ENCODE measurements at regions not wholly inside any gene's neighbourhood (a gene's known extent, or its start where the extent isn't known, plus 50 kb on each side); places are given as distances from the start of the nearest gene placed in this dataset.

- H3K27me3 ChIP-seq, result peaks cover 0 to 23% (median 0%) of the 10 kb centered on the region in 9 donors
- no peaks in the 10 kb centered on the region for H3K4me1 ChIP-seq
- DNase-seq (no peak), ATAC-seq (no peak)
- H3K36me3 ChIP-seq, result no peaks in the 10 kb centered on the region
- WGBS, 4 donors, result 71 to 89% (median 82%) methylated on average over 4 to 5 of the region's 5 CpGs
- intact Hi-C loops (cut with DNase I), result no loop called here
- TF ChIP-seq, protein P1, sequence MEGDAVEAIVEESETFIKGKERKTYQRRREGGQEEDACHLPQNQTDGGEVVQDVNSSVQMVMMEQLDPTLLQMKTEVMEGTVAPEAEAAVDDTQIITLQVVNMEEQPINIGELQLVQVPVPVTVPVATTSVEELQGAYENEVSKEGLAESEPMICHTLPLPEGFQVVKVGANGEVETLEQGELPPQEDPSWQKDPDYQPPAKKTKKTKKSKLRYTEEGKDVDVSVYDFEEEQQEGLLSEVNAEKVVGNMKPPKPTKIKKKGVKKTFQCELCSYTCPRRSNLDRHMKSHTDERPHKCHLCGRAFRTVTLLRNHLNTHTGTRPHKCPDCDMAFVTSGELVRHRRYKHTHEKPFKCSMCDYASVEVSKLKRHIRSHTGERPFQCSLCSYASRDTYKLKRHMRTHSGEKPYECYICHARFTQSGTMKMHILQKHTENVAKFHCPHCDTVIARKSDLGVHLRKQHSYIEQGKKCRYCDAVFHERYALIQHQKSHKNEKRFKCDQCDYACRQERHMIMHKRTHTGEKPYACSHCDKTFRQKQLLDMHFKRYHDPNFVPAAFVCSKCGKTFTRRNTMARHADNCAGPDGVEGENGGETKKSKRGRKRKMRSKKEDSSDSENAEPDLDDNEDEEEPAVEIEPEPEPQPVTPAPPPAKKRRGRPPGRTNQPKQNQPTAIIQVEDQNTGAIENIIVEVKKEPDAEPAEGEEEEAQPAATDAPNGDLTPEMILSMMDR (IDR thresholded peaks at IDR 0.05), result no peak
- no peak for TF ChIP-seq POLR2A (IDR thresholded peaks at IDR 0.05)
- no peak overlapping the region for H3K27ac ChIP-seq
- H3K4me3 ChIP-seq, result no peak overlapping the region
- peaks cover 0 to 2% (median 0%) of the 10 kb centered on the region in 12 donors for H3K9me3 ChIP-seq
Measured at GRCh38 chr1:227466039-227466645, 97.2 kb upstream of the ZNF678 start.

DNA sequence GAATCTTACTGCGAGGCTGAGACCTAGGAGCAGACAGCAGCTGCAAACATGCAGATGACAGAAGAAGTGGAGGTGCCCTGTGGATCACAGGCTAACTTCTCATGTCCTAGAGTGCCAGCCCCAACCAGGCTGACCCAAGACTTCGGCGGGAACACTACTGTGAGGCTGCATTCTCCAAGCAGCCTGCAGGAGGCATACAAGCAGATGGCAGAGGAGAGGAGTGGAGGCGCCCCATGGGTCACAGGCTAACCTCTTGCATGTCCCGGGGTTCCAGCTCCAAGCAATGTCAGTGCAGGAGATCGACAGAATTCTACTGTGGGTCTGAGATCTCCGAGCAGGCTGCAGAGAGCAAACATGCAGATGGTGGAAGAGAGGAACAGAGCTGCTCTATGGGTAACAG, 98.1 kb upstream of the ZNF678 start:
- H3K4me3 ChIP-seq, result no peak overlapping the region
- DNase-seq, result no peak
- H3K27ac ChIP-seq, result no peak overlapping the region
- H3K27me3 ChIP-seq, result peaks cover 0 to 23% (median 0%) of the 10 kb centered on the region in 9 donors
- no peaks in the 10 kb centered on the region for H3K36me3 ChIP-seq
- intact Hi-C loops (cut with DNase I), result no loop called here
- H3K4me1 ChIP-seq, result no peaks in the 10 kb centered on the region
- H3K9me3 ChIP-seq, result peaks cover 0 to 2% (median 0%) of the 10 kb centered on the region in 12 donors
- WGBS, 4 donors, result 71 to 81% (median 77%) methylated on average over 7 of the region's 7 CpGs
- TF ChIP-seq, protein P1 (IDR thresholded peaks at IDR 0.05), result no peak
- TF ChIP-seq POLR2A (IDR thresholded peaks at IDR 0.05), result no peak
- ATAC-seq, result no peak

- TF ChIP-seq POLR2A (IDR thresholded peaks at IDR 0.05), result no peak
- TF ChIP-seq, protein P1 (IDR thresholded peaks at IDR 0.05), result no peak
- Histone ChIP-seq H3K36me3 (no peaks in the 10 kb centered on the region), H3K27me3 (peaks cover 0 to 13% (median 0%) of the 10 kb centered on the region in 9 donors), H3K4me1 (no peaks in the 10 kb centered on the region), H3K27ac (no peak overlapping the region), H3K4me3 (no peak overlapping the region), H3K9me3 (no peaks in the 10 kb centered on the region)
- ATAC-seq (no peak), DNase-seq (no peak)
- intact Hi-C loops (cut with DNase I), result no loop called here
- WGBS, 4 donors, result 0 to 92% (median 66%) methylated on average over 1 of the region's 1 CpG
Measured at GRCh38 chr1:227459977-227460376, 103.4 kb upstream of the ZNF678 start.

DNA sequence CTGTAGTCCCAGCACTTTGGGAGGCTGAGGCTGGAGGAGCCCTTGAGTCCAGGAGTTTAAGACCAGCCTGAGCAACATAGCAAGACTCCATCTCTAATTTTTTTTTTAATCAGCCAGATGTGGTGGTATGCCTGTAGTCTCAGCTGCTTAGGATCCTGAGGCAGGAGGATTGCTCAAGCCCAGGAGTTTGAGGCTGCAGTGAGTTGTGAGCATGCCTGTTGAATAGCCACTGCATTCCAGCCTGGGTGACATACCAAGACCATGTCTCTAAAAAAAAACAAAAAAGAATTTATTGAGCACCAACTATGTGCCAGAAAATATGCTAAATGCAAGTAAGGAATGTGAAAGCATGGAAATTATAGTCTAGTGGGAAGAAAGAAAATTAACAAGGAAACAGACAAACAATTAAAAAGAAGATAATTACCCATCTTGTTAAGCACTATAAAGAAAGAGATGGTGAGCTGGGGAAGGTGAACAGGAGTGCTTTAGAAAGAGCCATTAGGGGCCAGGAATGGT, 104.0 kb upstream of the ZNF678 start:
- no peaks in the 10 kb centered on the region for H3K36me3 ChIP-seq
- ATAC-seq (no peak), DNase-seq (no peak)
- H3K27ac ChIP-seq, result no peak overlapping the region
- no peaks in the 10 kb centered on the region for H3K4me1 ChIP-seq
- intact Hi-C loops (cut with DNase I), result no loop called here
- H3K27me3 ChIP-seq, result peaks cover 0 to 10% (median 0%) of the 10 kb centered on the region in 9 donors
- no peak overlapping the region for H3K4me3 ChIP-seq
- no peaks in the 10 kb centered on the region for H3K9me3 ChIP-seq
- no peak for TF ChIP-seq POLR2A (IDR thresholded peaks at IDR 0.05)

GRCh38 chr1:227454686-227455085, 108.7 kb upstream of the ZNF678 start:
- H3K27ac ChIP-seq, result no peak overlapping the region
- DNase-seq (no peak), ATAC-seq (no peak)
- intact Hi-C loops (cut with DNase I), result no loop called here
- peaks cover 0 to 3% (median 0%) of the 10 kb centered on the region in 12 donors for H3K4me1 ChIP-seq
- TF ChIP-seq, protein P1 (IDR thresholded peaks at IDR 0.05), result no peak
- no peak for TF ChIP-seq POLR2A (IDR thresholded peaks at IDR 0.05)
- 60 to 71% (median 68%) methylated on average over 4 of the region's 4 CpGs for WGBS, 4 donors
- H3K27me3 ChIP-seq, result peaks cover 0 to 16% (median 0%) of the 10 kb centered on the region in 9 donors
- H3K4me3 ChIP-seq, result no peak overlapping the region
- no peaks in the 10 kb centered on the region for H3K36me3 ChIP-seq
- no peaks in the 10 kb centered on the region for H3K9me3 ChIP-seq

All from heart left ventricle (tissue), 16 donors.